Pancreas (tissue), 10 donors: ENCODE measurements at regions not wholly inside any gene's neighbourhood (a gene's known extent, or its start where the extent isn't known, plus 50 kb on each side); places are given as distances from the start of the nearest gene placed in this dataset.

Source experiments
- ATAC-seq, 4 donors: fragments of 200-7000 bp; cut with Tn5 transposase; one replicate each; pipeline versions ENCODE4 v1.8.0 to v1.9.1; 2020; ENCODE audit warnings: mild to moderate bottlenecking in 4 of 4, moderate library complexity in 4 of 4
- DNase-seq, 6 donors: peaks; one replicate each; pipeline ENCODE4 v3.0.0-alpha.2; 2020
- FAIRE-seq: peaks from 2 replicates; lab custom pipeline; 2012; peaks lifted over from hg19 to GRCh38; lab: Jason Lieb, UNC
- H3K27ac ChIP-seq, 4 donors: fragments of 200-600 bp; sonication (generic); 1 replicate in 3 of 4; 2 replicates in 1 of 4; pipeline versions ENCODE4 v1.5.0 to v1.8.0; 2020
- H3K27me3 ChIP-seq, 4 donors: fragments of 200-600 bp; one replicate each; pipeline ENCODE4 v1.8.0; 2021
- H3K36me3 ChIP-seq, 3 donors: fragments of 200-600 bp; sonication (generic) in 1 of 3; one replicate each; pipeline versions ENCODE4 v1.5.0 to v1.8.0; 2020 to 2021
- H3K4me1 ChIP-seq, 3 donors: fragments of 200-600 bp; one replicate each; pipeline ENCODE4 v1.8.0; 2021
- H3K4me3 ChIP-seq, 4 donors: fragments of 200-600 bp; sonication (generic) in 2 of 4; one replicate each; pipeline versions ENCODE4 v1.5.0 to v1.8.0; 2020 to 2021
- H3K9me3 ChIP-seq, 4 donors: fragments of 200-600 bp; one replicate each; pipeline ENCODE4 v1.8.0; 2021
- WGBS, 2 donors: extraction: QIAGEN DNeasy Blood & Tissue Kit; methylation state at CpG; one replicate each; pipeline ENCODE4 v1.1.7; 2013; 5-methylcytosine and 5-hydroxymethylcytosine counted together
- intact Hi-C, 3 donors: fragments of 100-400 bp; cut with DNase I; formaldehyde crosslinking; loops; one replicate each; pipeline versions ENCODE4 v1.11.1 to v1.14.2; 2022
- TF ChIP-seq, protein P1 (sequence below), 4 donors: fragments of 200-600 bp; sonication (generic) in 3 of 4; IDR thresholded peaks; one replicate each; pipeline versions ENCODE4 v1.5.0 to v1.8.0; 2021; ENCODE audit warnings: antibody characterized with exemption in 4 of 4
- donor health status: healthy with polysubstance abuse.
- donor health status: DM: no; HTN: no; CAD: no; lungs with moderate emphysema.
- donor health status: DM: no; HTN: no; CAD: no.
- donor health status: control.
- donor health status: control.
- donor health status: Bipolar disorder and iron deficiency.
- donor health status: DM: yes; HTN: yes; CAD: no.
- donor health status: DM: no; HTN: no; CAD: no.
- donor health status: DM: no; HTN: no; CAD: no.
- donor health status: DM: yes; HTN: yes; CAD: no.

DNA sequence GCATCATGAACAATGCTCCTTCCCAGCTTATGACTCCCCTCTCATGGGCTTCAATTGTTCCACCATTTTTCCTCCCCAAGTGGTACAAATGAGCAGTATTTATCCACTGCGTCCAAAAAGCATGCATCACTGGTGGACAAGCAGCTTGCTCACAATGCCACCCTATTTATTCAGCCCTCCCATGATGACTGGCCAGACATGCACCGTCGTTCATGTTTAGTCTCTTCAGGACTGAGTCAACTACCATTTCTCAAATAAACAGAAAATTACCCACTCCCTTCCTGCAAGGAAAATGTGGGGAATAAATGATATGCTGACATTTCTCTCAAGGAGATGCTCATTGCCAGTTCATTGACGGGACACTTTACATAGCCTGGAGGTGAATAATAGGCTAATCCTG, 300.4 kb downstream of the C6orf118 start:
- WGBS, 2 donors, result 49 to 67% methylated on average over 4 of the region's 4 CpGs
- intact Hi-C loops, result no loop called here
- Histone ChIP-seq H3K36me3 (no peaks in the 10 kb centered on the region), H3K9me3 (no peaks in the 10 kb centered on the region), H3K4me3 (no peak overlapping the region), H3K4me1 (no peaks in the 10 kb centered on the region), H3K27me3 (no peaks in the 10 kb centered on the region), H3K27ac (no peak overlapping the region)
- TF ChIP-seq, protein P1, sequence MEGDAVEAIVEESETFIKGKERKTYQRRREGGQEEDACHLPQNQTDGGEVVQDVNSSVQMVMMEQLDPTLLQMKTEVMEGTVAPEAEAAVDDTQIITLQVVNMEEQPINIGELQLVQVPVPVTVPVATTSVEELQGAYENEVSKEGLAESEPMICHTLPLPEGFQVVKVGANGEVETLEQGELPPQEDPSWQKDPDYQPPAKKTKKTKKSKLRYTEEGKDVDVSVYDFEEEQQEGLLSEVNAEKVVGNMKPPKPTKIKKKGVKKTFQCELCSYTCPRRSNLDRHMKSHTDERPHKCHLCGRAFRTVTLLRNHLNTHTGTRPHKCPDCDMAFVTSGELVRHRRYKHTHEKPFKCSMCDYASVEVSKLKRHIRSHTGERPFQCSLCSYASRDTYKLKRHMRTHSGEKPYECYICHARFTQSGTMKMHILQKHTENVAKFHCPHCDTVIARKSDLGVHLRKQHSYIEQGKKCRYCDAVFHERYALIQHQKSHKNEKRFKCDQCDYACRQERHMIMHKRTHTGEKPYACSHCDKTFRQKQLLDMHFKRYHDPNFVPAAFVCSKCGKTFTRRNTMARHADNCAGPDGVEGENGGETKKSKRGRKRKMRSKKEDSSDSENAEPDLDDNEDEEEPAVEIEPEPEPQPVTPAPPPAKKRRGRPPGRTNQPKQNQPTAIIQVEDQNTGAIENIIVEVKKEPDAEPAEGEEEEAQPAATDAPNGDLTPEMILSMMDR (IDR thresholded peaks at IDR 0.05), result no peak
- ATAC-seq (no peak), DNase-seq (no peak), FAIRE-seq (no peak)

DNA sequence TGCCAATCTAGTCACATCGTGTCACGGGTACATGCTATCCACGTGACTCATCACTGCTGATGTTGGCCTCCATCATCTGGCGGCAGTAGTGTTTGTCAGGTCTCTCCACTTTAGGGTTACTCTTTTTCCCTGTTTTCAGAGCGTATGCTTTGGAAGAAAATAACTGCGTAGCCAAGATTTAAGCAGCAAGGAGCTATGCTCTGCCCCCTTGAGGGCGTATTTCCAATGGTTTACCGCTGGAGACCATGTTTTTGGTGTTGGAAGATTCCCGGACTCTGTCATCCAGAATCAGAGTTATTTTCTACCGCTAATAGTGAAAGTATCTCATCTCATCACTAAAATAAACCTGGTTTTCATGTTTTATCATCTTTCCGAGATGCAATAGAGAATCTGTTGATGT, 306.5 kb downstream of the C6orf118 start:
- no peak overlapping the region for H3K27ac ChIP-seq
- H3K4me3 ChIP-seq, result no peak overlapping the region
- H3K4me1 ChIP-seq, result no peaks in the 10 kb centered on the region
- WGBS, 2 donors, result 64 to 76% methylated on average over 11 of the region's 11 CpGs
- ATAC-seq, result no peak
- no peaks in the 10 kb centered on the region for H3K27me3 ChIP-seq
- DNase-seq, result no peak
- H3K9me3 ChIP-seq, result no peaks in the 10 kb centered on the region
- H3K36me3 ChIP-seq, result no peaks in the 10 kb centered on the region
- intact Hi-C loops, result no loop called here
- TF ChIP-seq, protein P1 (IDR thresholded peaks at IDR 0.05), result no peak
- no peak for FAIRE-seq

DNA sequence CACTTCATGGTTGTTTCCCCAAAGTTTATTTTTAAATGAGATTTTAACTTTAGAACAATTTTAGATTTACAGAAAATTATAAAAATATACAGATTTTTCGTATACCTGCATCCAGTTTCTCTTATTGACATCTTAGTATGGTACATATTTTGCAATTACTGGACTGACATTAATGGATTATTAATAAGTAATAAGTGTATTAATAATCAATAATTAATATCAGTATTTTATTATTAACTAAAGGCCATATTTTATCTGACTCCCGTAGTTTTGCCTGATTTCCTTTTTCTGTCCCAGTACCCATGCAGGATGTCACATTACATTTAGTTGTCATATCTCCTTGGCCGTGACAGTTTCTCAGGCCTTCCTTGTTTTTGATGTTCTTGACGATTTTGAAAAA, 307.0 kb downstream of the C6orf118 start:
- DNase-seq (no peak), ATAC-seq (no peak), FAIRE-seq (no peak)
- H3K27ac ChIP-seq, result no peak overlapping the region
- H3K4me1 ChIP-seq, result no peaks in the 10 kb centered on the region
- no peaks in the 10 kb centered on the region for H3K36me3 ChIP-seq
- 63 to 70% methylated on average over 4 of the region's 4 CpGs for WGBS, 2 donors
- intact Hi-C loops, result no loop called here
- H3K9me3 ChIP-seq, result no peaks in the 10 kb centered on the region
- TF ChIP-seq, protein P1 (IDR thresholded peaks at IDR 0.05), result no peak
- H3K27me3 ChIP-seq, result no peaks in the 10 kb centered on the region
- H3K4me3 ChIP-seq, result no peak overlapping the region

DNA sequence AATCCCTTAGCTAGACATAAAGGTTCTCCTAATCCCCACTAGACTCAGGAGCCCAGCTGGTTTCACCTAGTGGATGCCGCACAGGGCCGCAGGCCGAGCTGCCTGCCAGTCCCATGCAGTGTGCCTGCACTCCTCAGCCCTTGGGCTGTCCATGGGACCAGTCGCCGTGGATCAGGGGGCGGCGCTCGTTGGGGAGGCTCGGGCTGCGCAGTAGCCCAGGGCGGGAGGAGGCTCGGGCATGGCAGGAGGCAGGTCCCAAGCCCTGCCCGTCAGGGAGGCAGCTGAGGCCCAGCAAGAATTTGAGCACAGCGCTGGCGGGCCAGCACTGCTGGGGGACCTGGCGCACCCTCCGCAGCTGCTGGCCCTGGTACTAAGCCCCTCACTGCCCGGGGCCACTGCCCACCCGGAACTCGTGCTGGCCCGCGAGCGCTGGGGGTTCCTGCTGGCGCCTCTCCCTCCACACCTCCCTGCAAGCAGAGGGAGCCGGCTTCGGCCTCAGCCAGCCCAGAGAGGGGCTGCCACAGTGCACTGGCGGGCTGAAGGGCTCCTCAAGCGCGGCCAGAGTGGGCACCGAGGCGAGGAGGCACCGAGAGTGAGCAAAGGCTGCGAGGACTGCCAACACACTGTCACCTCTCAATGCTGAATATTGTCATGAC, 307.8 kb downstream of the C6orf118 start:
- Histone ChIP-seq H3K27me3 (no peaks in the 10 kb centered on the region), H3K9me3 (no peaks in the 10 kb centered on the region), H3K27ac (no peak overlapping the region), H3K36me3 (no peaks in the 10 kb centered on the region), H3K4me3 (no peak overlapping the region), H3K4me1 (no peaks in the 10 kb centered on the region)
- ATAC-seq (no peak), DNase-seq (peak in 2 of 6 donors; percentile 16 to 54), FAIRE-seq (no peak)
- TF ChIP-seq, protein P1 (IDR thresholded peaks at IDR 0.05), result no peak
- WGBS, 2 donors, result 81 to 90% methylated on average over 25 to 33 of the region's 33 CpGs
- intact Hi-C loops, result no loop called here

DNA sequence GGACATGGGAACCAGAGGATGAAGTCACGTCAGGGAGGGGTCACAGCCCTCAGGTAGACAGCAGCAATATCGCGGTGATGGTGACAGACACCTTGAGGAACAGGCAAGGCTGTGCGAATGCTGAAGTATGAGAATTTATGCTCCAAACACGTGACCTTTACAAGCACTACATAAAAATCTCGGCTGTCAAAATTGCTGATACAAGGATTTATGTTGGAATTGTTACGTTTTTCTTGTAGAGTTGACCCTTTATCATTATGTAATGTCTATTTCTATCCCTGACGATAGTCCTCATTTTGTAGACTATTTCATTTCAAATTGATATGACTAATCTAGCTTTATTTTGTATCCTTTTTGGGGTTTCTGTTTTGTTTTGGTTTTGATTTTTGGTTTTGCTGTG, 311.1 kb downstream of the C6orf118 start:
- 58 to 66% methylated on average over 8 of the region's 8 CpGs for WGBS, 2 donors
- TF ChIP-seq, protein P1 (IDR thresholded peaks at IDR 0.05), result no peak
- no peak overlapping the region for H3K27ac ChIP-seq
- DNase-seq (no peak), FAIRE-seq (no peak), ATAC-seq (no peak)
- no peaks in the 10 kb centered on the region for H3K36me3 ChIP-seq
- intact Hi-C loops, result no loop called here
- no peaks in the 10 kb centered on the region for H3K27me3 ChIP-seq
- H3K9me3 ChIP-seq, result no peaks in the 10 kb centered on the region
- no peak overlapping the region for H3K4me3 ChIP-seq
- no peaks in the 10 kb centered on the region for H3K4me1 ChIP-seq
